Kidney epithelial cell (primary cell): ENCODE measurements at regions not wholly inside any gene's neighbourhood (a gene's known extent, or its start where the extent isn't known, plus 50 kb on each side); places are given as distances from the start of the nearest gene placed in this dataset.
"Not testable (repeated sequence)": the region's sequence is repeated elsewhere in the genome, so short reads cannot be mapped to it uniquely, and the experiment has no call there.

Experiments
- DNase-seq: peaks from one replicate; pipeline ENCODE4 v3.0.0-alpha.2; 2010; ENCODE audit warnings: low read depth
- H3K27me3 ChIP-seq: 2 replicates; pipeline ENCODE4 v1.6.0; 2011; ENCODE audit warnings: low read length; ENCODE audit not compliant: control insufficient read depth, insufficient read depth
- H3K36me3 ChIP-seq: 2 replicates; pipeline ENCODE4 v1.5.1; 2011; ENCODE audit warnings: low read length; ENCODE audit not compliant: control insufficient read depth, insufficient read depth
- H3K4me3 ChIP-seq: 2 replicates; pipeline ENCODE4 v1.5.1; 2011; ENCODE audit warnings: low read depth, mild to moderate bottlenecking, control low read depth, low read length
- TF ChIP-seq, protein P1 (sequence below): IDR thresholded peaks from 2 replicates; pipeline ENCODE4 v1.5.1; 2011; ENCODE audit warnings: mild to moderate bottlenecking, moderate library complexity, low read length, control low read depth, inconsistent platforms; ENCODE audit not compliant: insufficient read depth, poor library complexity, severe bottlenecking

- Histone ChIP-seq H3K36me3 (no peaks in the 10 kb centered on the region), H3K4me3 (no peak overlapping the region), H3K27me3 (no peaks in the 10 kb centered on the region)
- DNase-seq, result no peak
- TF ChIP-seq, protein P1, sequence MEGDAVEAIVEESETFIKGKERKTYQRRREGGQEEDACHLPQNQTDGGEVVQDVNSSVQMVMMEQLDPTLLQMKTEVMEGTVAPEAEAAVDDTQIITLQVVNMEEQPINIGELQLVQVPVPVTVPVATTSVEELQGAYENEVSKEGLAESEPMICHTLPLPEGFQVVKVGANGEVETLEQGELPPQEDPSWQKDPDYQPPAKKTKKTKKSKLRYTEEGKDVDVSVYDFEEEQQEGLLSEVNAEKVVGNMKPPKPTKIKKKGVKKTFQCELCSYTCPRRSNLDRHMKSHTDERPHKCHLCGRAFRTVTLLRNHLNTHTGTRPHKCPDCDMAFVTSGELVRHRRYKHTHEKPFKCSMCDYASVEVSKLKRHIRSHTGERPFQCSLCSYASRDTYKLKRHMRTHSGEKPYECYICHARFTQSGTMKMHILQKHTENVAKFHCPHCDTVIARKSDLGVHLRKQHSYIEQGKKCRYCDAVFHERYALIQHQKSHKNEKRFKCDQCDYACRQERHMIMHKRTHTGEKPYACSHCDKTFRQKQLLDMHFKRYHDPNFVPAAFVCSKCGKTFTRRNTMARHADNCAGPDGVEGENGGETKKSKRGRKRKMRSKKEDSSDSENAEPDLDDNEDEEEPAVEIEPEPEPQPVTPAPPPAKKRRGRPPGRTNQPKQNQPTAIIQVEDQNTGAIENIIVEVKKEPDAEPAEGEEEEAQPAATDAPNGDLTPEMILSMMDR, result no peak
These were observed 1067.0 kb downstream of the PCDH17 start for GRCh38 chr13:58698531-58698930.

DNA sequence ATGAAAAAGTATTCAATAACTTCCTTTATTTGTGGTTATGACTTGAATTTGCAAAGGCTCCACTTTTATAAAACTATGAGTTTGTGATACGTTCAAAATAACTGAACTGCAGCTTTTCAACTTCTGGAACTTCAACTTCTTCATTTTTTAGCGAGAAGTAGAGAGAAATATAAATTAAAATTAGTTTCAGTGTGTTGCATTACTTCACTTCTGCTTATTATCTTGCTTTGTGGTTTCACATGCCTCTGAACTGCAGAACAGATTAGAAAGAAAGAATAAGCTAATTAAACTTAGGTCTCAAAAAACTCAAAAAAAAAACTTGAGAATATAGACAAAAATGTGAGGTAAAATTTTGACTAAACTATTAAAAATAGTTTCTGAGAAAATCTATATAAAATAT is 1073.4 kb downstream of the PCDH17 start:
- no peak for DNase-seq
- H3K27me3 ChIP-seq, result no peaks in the 10 kb centered on the region
- TF ChIP-seq, protein P1, result no peak
- no peaks in the 10 kb centered on the region for H3K36me3 ChIP-seq
- H3K4me3 ChIP-seq, result no peak overlapping the region

GRCh38 chr13:58706421-58706820 is 1074.9 kb downstream of the PCDH17 start:
- Histone ChIP-seq H3K4me3 (no peak overlapping the region), H3K27me3 (no peaks in the 10 kb centered on the region), H3K36me3 (no peaks in the 10 kb centered on the region)
- TF ChIP-seq, protein P1, result no peak
- no peak for DNase-seq

- no peak for DNase-seq
- no peaks in the 10 kb centered on the region for H3K36me3 ChIP-seq
- no peaks in the 10 kb centered on the region for H3K27me3 ChIP-seq
- TF ChIP-seq, protein P1, result peak; percentile 52
- H3K4me3 ChIP-seq, result no peak overlapping the region
These were observed 1080.6 kb downstream of the PCDH17 start for GRCh38 chr13:58712191-58712590.

DNA sequence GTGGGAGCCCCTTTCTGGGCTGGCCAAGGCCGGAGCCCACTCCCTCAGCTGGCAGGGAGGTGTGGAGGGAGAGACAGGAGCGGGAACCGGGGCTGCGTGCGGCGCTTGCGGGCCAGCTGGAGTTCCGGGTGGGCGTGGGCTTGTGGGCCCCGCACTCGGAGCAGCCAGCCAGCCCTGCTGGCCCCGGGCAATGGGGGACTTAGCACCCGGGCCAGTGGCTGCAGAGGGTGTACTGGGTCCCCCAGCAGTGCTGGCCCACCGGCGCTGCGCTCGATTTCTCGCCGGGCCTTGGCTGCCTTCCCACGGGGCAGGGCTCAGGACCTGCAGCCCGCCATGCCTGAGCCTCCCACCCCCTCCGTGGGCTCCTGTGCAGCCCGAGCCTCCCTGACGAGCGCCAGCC is 1082.5 kb downstream of the PCDH17 start:
- H3K36me3 ChIP-seq, H3K27me3 ChIP-seq, H3K4me3 ChIP-seq, DNase-seq: not testable (repeated sequence)

GRCh38 chr13:58721273-58721672 is 1089.7 kb downstream of the PCDH17 start:
- Histone ChIP-seq H3K4me3 (no peak overlapping the region), H3K36me3 (no peaks in the 10 kb centered on the region), H3K27me3 (no peaks in the 10 kb centered on the region)
- TF ChIP-seq, protein P1, result no peak
- no peak for DNase-seq

GRCh38 chr13:58728126-58728525 is 1096.6 kb downstream of the PCDH17 start:
- TF ChIP-seq, protein P1, result no peak
- H3K27me3 ChIP-seq, result no peaks in the 10 kb centered on the region
- no peak overlapping the region for H3K4me3 ChIP-seq
- no peak for DNase-seq
- H3K36me3 ChIP-seq, result no peaks in the 10 kb centered on the region
